ENCODE measurements at regions not wholly inside any gene's neighbourhood (a gene's known extent, or its start where the extent isn't known, plus 50 kb on each side); places are given as distances from the start of the nearest gene placed in this dataset.

DNA sequence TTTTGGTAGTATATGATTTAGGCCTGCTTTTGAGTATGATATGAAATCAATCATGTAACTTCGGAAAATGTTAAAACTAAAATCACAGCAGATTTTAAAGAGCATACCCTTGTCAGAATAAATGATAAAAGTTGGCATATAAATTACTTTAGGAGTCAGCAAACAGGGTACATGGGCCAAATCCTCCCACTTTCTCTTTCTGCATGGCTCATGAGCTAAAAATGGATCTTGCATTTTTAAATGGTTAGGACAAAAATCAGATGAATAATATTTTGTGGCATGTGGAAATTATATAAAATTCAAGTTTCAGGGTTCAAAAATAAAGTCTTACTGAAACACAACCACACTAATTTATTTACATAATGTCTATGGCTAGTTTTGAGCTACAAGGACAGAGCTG, 214.9 kb downstream of the GASK1B start:
- in situ Hi-C loops (cut with MboI; ENCODE audit: low sequenced_read_pairs in 4 of 4) (loop anchor here in 1 of 4 donors (25.0 kb wide), 1 partner anchor 746 kb away; the partner anchor contains the start of gene GRIA2), intact Hi-C loops (cut with DNase I; ENCODE audit: low total_unique reads) (no loop called here)
- Histone ChIP-seq H3K36me3 (no peaks in the 10 kb centered on the region), H3K27ac (no peak overlapping the region), H3K27me3 (no peaks in the 10 kb centered on the region), H3K4me3 (no peak overlapping the region), H3K4me1 (no peaks in the 10 kb centered on the region), H3K9me3 (no peaks in the 10 kb centered on the region)
- ATAC-seq (no peak), DNase-seq (no peak)
- no peak for TF ChIP-seq CTCF (IDR thresholded peaks at IDR 0.05 in 4 of 5, conservative IDR thresholded peaks at IDR 0.05 in 1 of 5)
- TF ChIP-seq POLR2A (IDR thresholded peaks at IDR 0.05): no peak

DNA sequence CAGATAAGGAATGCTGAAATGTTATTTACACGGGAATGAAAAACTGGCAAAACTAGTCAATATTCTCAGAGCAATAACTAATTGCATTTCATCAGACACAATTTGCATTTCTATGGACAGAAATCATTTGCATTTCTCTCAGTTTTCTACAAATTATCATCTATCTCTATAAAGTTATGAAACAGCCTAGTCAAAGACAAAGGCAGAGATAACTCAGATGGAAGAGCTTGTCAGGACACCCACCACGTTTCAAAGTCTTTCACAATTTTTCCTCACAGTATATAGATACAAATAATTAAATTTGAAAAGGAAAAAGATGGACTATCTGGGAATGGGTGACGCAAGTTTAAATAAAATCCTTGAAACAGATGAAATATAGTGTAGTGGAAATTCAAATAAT, 230.8 kb downstream of the GASK1B start:
- Histone ChIP-seq H3K9me3 (no peaks in the 10 kb centered on the region), H3K27me3 (no peaks in the 10 kb centered on the region), H3K4me1 (no peaks in the 10 kb centered on the region), H3K36me3 (no peaks in the 10 kb centered on the region), H3K27ac (no peak overlapping the region), H3K4me3 (no peak overlapping the region)
- ATAC-seq: no peak
- DNase-seq: no peak
- in situ Hi-C loops (cut with MboI; ENCODE audit: low sequenced_read_pairs in 4 of 4) (no loop called here), intact Hi-C loops (cut with DNase I; ENCODE audit: low total_unique reads) (no loop called here)
- TF ChIP-seq POLR2A (IDR thresholded peaks at IDR 0.05) (no peak), CTCF (IDR thresholded peaks at IDR 0.05 in 4 of 5, conservative IDR thresholded peaks at IDR 0.05 in 1 of 5) (no peak)

GRCh38 chr4:157934151-157934550, 238.7 kb downstream of the GASK1B start:
- H3K27me3 ChIP-seq: no peaks in the 10 kb centered on the region
- H3K9me3 ChIP-seq: no peaks in the 10 kb centered on the region
- no peaks in the 10 kb centered on the region for H3K36me3 ChIP-seq
- ATAC-seq (no peak), DNase-seq (no peak)
- intact Hi-C loops (cut with DNase I; ENCODE audit: low total_unique reads) (no loop called here), in situ Hi-C loops (cut with MboI; ENCODE audit: low sequenced_read_pairs in 4 of 4) (no loop called here)
- no peak overlapping the region for H3K27ac ChIP-seq
- TF ChIP-seq POLR2A (IDR thresholded peaks at IDR 0.05) (no peak), CTCF (IDR thresholded peaks at IDR 0.05 in 4 of 5, conservative IDR thresholded peaks at IDR 0.05 in 1 of 5) (no peak)
- H3K4me1 ChIP-seq: no peaks in the 10 kb centered on the region
- H3K4me3 ChIP-seq: no peak overlapping the region

DNA sequence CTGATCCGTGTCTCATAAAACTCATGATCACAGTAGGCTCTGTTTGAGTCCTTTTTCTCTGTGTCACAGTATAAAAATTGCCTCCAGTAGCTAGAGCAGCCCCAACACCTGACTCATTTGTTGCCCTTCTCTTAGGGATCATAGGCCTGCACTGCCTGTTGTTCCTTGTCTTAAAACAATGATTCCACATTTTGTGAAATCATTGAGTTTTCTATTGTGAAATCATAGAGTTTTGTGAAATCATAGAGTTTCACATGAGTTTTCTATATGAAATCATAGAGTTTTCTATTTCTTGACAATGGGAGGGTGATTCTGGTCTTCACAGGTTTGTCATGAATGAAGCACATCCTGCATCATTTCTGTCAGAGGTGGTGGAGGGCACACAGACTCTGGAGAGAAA, 239.9 kb downstream of the GASK1B start:
- in situ Hi-C loops (cut with MboI; ENCODE audit: low sequenced_read_pairs in 4 of 4): no loop called here
- H3K27ac ChIP-seq: no peak overlapping the region
- H3K9me3 ChIP-seq: no peaks in the 10 kb centered on the region
- no peak for DNase-seq
- TF ChIP-seq CTCF (IDR thresholded peaks at IDR 0.05 in 4 of 5, conservative IDR thresholded peaks at IDR 0.05 in 1 of 5): no peak
- TF ChIP-seq POLR2A (IDR thresholded peaks at IDR 0.05): no peak
- no peaks in the 10 kb centered on the region for H3K27me3 ChIP-seq
- ATAC-seq: no peak
- intact Hi-C loops (cut with DNase I; ENCODE audit: low total_unique reads): no loop called here
- H3K4me3 ChIP-seq: no peak overlapping the region
- H3K36me3 ChIP-seq: no peaks in the 10 kb centered on the region
- no peaks in the 10 kb centered on the region for H3K4me1 ChIP-seq

DNA sequence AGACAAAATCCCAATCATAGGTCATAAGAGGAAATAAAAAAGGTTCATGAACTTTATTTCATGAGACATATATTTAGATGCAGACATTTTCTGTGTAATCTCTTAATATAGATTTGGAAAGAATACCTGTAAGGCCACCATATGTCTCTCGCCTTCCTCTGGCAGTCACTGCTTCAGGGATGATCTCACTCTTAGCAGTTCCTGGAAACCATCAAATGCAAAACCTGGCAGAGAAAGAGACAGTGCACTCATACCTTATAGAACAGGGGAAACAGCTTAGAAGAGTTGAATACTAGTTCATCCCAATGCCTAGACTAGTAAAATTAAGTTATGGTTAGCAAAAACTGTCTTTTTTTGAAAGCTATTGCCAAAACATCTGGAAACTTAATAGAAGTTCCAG, 243.3 kb downstream of the GASK1B start:
- in situ Hi-C loops (cut with MboI; ENCODE audit: low sequenced_read_pairs in 4 of 4): no loop called here
- intact Hi-C loops (cut with DNase I; ENCODE audit: low total_unique reads): no loop called here
- Histone ChIP-seq H3K27me3 (no peaks in the 10 kb centered on the region), H3K27ac (no peak overlapping the region), H3K9me3 (no peaks in the 10 kb centered on the region), H3K4me3 (no peak overlapping the region), H3K36me3 (no peaks in the 10 kb centered on the region), H3K4me1 (no peaks in the 10 kb centered on the region)
- TF ChIP-seq CTCF (IDR thresholded peaks at IDR 0.05 in 4 of 5, conservative IDR thresholded peaks at IDR 0.05 in 1 of 5): no peak
- TF ChIP-seq POLR2A (IDR thresholded peaks at IDR 0.05): no peak
- DNase-seq: no peak
- no peak for ATAC-seq
